ENCODE measurements at regions not wholly inside any gene's neighbourhood (a gene's known extent, or its start where the extent isn't known, plus 50 kb on each side); places are given as distances from the start of the nearest gene placed in this dataset.

DNA sequence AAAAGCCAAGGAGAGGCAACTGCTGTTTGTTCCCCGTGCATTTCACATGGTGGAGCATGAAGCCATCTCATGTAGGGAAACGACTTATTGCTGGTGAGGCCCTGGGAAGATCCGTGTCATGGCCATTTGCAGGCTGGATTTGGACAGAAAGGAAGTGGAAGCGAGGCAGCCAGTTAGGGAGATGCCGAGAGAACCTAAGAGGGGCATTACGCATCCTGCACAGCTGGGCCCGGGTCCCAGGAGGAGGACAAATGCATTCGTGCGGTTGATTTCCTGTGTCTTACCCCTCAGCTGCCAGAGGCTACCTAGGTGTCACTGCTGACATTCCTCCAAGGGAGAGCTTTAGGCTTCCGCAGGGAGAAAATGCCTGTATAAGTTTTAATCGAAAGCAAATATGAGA, 316.2 kb upstream of the CDYL start:
- TF ChIP-seq POLR2AphosphoS5 (IDR thresholded peaks at IDR 0.05; ENCODE audit: borderline replicate concordance, low read depth, low read length), result no peak
- TF ChIP-seq FOXP2 (optimal IDR thresholded peaks at IDR 0.05; ENCODE audit: control extremely low read depth, extremely low read length, insufficient read depth), result no peak

Measured in SK-N-MC (cell line).